ENCODE measurements at regions not wholly inside any gene's neighbourhood (a gene's known extent, or its start where the extent isn't known, plus 50 kb on each side); places are given as distances from the start of the nearest gene placed in this dataset.
"Not testable (repeated sequence)": the region's sequence is repeated elsewhere in the genome, so short reads cannot be mapped to it uniquely, and the experiment has no call there.

- H3K9ac ChIP-seq (ENCODE audit: low read length) = no peak overlapping the region
- H2BK15ac ChIP-seq (replicated peaks; ENCODE audit: low read depth) = no peak overlapping the region
- H3K79me1 ChIP-seq (ENCODE audit: low read length) = no peaks in the 10 kb centered on the region
- no peak overlapping the region for H3K23ac ChIP-seq (ENCODE audit: low read length)
- H2BK120ac ChIP-seq (ENCODE audit: low read depth, low read length) = no peak overlapping the region
- H3K18ac ChIP-seq (ENCODE audit: low read length) = no peak overlapping the region
- H3K27me3 ChIP-seq (ENCODE audit: insufficient read depth, low read length, poor library complexity) = no peaks in the 10 kb centered on the region
- DNase-seq = no peak
- no peak overlapping the region for H2AK5ac ChIP-seq (ENCODE audit: low read length)
- H4K8ac ChIP-seq (ENCODE audit: low read depth, low read length) = no peak overlapping the region
- H3K56ac ChIP-seq (ENCODE audit: low read length) = no peak overlapping the region
- H3K36me3 ChIP-seq (ENCODE audit: control insufficient read depth, insufficient read depth, low read length) = no peaks in the 10 kb centered on the region
- H3K4me2 ChIP-seq (ENCODE audit: low read length) = no peak overlapping the region
- no peak overlapping the region for H2BK5ac ChIP-seq (ENCODE audit: low read length)
- H3K4ac ChIP-seq (ENCODE audit: low read depth, low read length) = no peak overlapping the region
- no peaks in the 10 kb centered on the region for H3K4me1 ChIP-seq (ENCODE audit: control insufficient read depth, low read depth, low read length)
- no peaks in the 10 kb centered on the region for H3K79me2 ChIP-seq (ENCODE audit: control insufficient read depth, insufficient read depth, low read length)
- H4K5ac ChIP-seq (ENCODE audit: low read length) = no peak overlapping the region
- no CpG with 5 or more reads among the region's 6 CpGs for WGBS (ENCODE audit: extremely low coverage, insufficient coverage, low lambda C conversion rate)
- H3K4me3 ChIP-seq (ENCODE audit: low read length) = no peak overlapping the region
- no peak overlapping the region for H3K27ac ChIP-seq (ENCODE audit: low read depth, low read length)
Observed at GRCh38 chr6:166850677-166851076, 105.7 kb downstream of the RNASET2 start.

- H3K79me2 ChIP-seq (ENCODE audit: control insufficient read depth, insufficient read depth, low read length) = no peaks in the 10 kb centered on the region
- no peak overlapping the region for H3K4me2 ChIP-seq (ENCODE audit: low read length)
- no peaks in the 10 kb centered on the region for H3K27me3 ChIP-seq (ENCODE audit: insufficient read depth, low read length, poor library complexity)
- no peak overlapping the region for H4K8ac ChIP-seq (ENCODE audit: low read depth, low read length)
- H2BK5ac ChIP-seq (ENCODE audit: low read length) = no peak overlapping the region
- H3K4me3 ChIP-seq (ENCODE audit: low read length) = no peak overlapping the region
- no peak overlapping the region for H3K23ac ChIP-seq (ENCODE audit: low read length)
- H2BK120ac ChIP-seq (ENCODE audit: low read depth, low read length) = no peak overlapping the region
- H3K79me1 ChIP-seq (ENCODE audit: low read length) = no peaks in the 10 kb centered on the region
- no peaks in the 10 kb centered on the region for H3K36me3 ChIP-seq (ENCODE audit: control insufficient read depth, insufficient read depth, low read length)
- H3K18ac ChIP-seq (ENCODE audit: low read length) = no peak overlapping the region
- H3K9ac ChIP-seq (ENCODE audit: low read length) = no peak overlapping the region
- DNase-seq = no peak
- no peak overlapping the region for H2AK5ac ChIP-seq (ENCODE audit: low read length)
- no peaks in the 10 kb centered on the region for H3K4me1 ChIP-seq (ENCODE audit: control insufficient read depth, low read depth, low read length)
- WGBS (ENCODE audit: extremely low coverage, insufficient coverage, low lambda C conversion rate) = no CpG with 5 or more reads among the region's 15 CpGs
- no peak overlapping the region for H2BK15ac ChIP-seq (replicated peaks; ENCODE audit: low read depth)
- H3K4ac ChIP-seq (ENCODE audit: low read depth, low read length) = no peak overlapping the region
- H4K5ac ChIP-seq (ENCODE audit: low read length) = no peak overlapping the region
- H3K56ac ChIP-seq (ENCODE audit: low read length) = no peak overlapping the region
- H3K27ac ChIP-seq (ENCODE audit: low read depth, low read length) = no peak overlapping the region
Observed at GRCh38 chr6:166849749-166850183, 106.6 kb downstream of the RNASET2 start.

- H3K4me1 ChIP-seq (ENCODE audit: control insufficient read depth, low read depth, low read length) = no peaks in the 10 kb centered on the region
- DNase-seq = no peak
- H3K27me3 ChIP-seq (ENCODE audit: insufficient read depth, low read length, poor library complexity) = no peaks in the 10 kb centered on the region
- H2BK5ac ChIP-seq (ENCODE audit: low read length) = no peak overlapping the region
- no peak overlapping the region for H3K27ac ChIP-seq (ENCODE audit: low read depth, low read length)
- H3K4ac ChIP-seq (ENCODE audit: low read depth, low read length) = no peak overlapping the region
- no peak overlapping the region for H3K4me3 ChIP-seq (ENCODE audit: low read length)
- H3K9ac ChIP-seq (ENCODE audit: low read length) = no peak overlapping the region
- no peaks in the 10 kb centered on the region for H3K36me3 ChIP-seq (ENCODE audit: control insufficient read depth, insufficient read depth, low read length)
- H3K79me1 ChIP-seq (ENCODE audit: low read length) = no peaks in the 10 kb centered on the region
- no peak overlapping the region for H4K8ac ChIP-seq (ENCODE audit: low read depth, low read length)
- no CpG with 5 or more reads among the region's 20 CpGs for WGBS (ENCODE audit: extremely low coverage, insufficient coverage, low lambda C conversion rate)
- no peak overlapping the region for H3K4me2 ChIP-seq (ENCODE audit: low read length)
- H3K79me2 ChIP-seq (ENCODE audit: control insufficient read depth, insufficient read depth, low read length) = no peaks in the 10 kb centered on the region
- H2BK120ac ChIP-seq (ENCODE audit: low read depth, low read length) = no peak overlapping the region
- no peak overlapping the region for H3K18ac ChIP-seq (ENCODE audit: low read length)
- H2BK15ac ChIP-seq (replicated peaks; ENCODE audit: low read depth) = no peak overlapping the region
- no peak overlapping the region for H3K56ac ChIP-seq (ENCODE audit: low read length)
- H2AK5ac ChIP-seq (ENCODE audit: low read length) = no peak overlapping the region
- H4K5ac ChIP-seq (ENCODE audit: low read length) = no peak overlapping the region
- H3K23ac ChIP-seq (ENCODE audit: low read length) = no peak overlapping the region
Observed at GRCh38 chr6:166848979-166849748, 107.2 kb downstream of the RNASET2 start.

- H3K23ac ChIP-seq (ENCODE audit: low read length); H3K4me3 ChIP-seq (ENCODE audit: low read length); H3K18ac ChIP-seq (ENCODE audit: low read length); H3K79me2 ChIP-seq (ENCODE audit: control insufficient read depth, insufficient read depth, low read length); H3K36me3 ChIP-seq (ENCODE audit: control insufficient read depth, insufficient read depth, low read length); H3K4ac ChIP-seq (ENCODE audit: low read depth, low read length); H3K27me3 ChIP-seq (ENCODE audit: insufficient read depth, low read length, poor library complexity); H3K27ac ChIP-seq (ENCODE audit: low read depth, low read length); H2BK120ac ChIP-seq (ENCODE audit: low read depth, low read length); H2BK15ac ChIP-seq (replicated peaks; ENCODE audit: low read depth); H2BK5ac ChIP-seq (ENCODE audit: low read length); H3K4me2 ChIP-seq (ENCODE audit: low read length); DNase-seq; H2AK5ac ChIP-seq (ENCODE audit: low read length); H4K8ac ChIP-seq (ENCODE audit: low read depth, low read length); H4K5ac ChIP-seq (ENCODE audit: low read length); H3K9ac ChIP-seq (ENCODE audit: low read length); H3K79me1 ChIP-seq (ENCODE audit: low read length); H3K56ac ChIP-seq (ENCODE audit: low read length); H3K4me1 ChIP-seq (ENCODE audit: control insufficient read depth, low read depth, low read length): not testable (repeated sequence)
- no CpG with 5 or more reads among the region's 3 CpGs for WGBS (ENCODE audit: extremely low coverage, insufficient coverage, low lambda C conversion rate)
Observed at GRCh38 chr6:166846446-166847142, 109.8 kb downstream of the RNASET2 start.

DNA sequence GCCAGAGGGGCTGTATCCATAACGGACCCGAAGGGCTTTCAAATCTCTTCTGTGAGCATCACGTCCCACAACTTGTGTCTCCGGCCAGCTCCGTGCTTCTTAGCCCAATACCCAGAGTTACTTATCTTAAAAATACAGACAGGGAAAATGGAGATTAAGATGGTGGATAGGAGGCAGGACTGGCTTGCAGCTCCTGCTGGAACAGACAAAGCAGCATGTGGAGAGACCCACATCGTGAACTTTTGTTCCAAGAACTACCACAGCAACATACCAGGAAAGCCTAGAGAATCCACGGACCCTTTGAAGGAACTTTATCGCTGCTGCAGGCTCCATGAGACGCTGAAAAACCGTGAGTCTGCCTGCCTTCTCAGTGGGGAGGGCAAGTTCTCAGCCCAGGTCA is 113.7 kb downstream of the RNASET2 start:
- Histone ChIP-seq H3K23ac (ENCODE audit: low read length) (no peak overlapping the region), H3K4me3 (ENCODE audit: low read length) (no peak overlapping the region), H3K27me3 (ENCODE audit: insufficient read depth, low read length, poor library complexity) (no peaks in the 10 kb centered on the region), H3K27ac (ENCODE audit: low read depth, low read length) (no peak overlapping the region), H3K18ac (ENCODE audit: low read length) (no peak overlapping the region), H3K4ac (ENCODE audit: low read depth, low read length) (no peak overlapping the region), H3K36me3 (ENCODE audit: control insufficient read depth, insufficient read depth, low read length) (no peaks in the 10 kb centered on the region), H3K9ac (ENCODE audit: low read length) (no peak overlapping the region), H3K79me2 (ENCODE audit: control insufficient read depth, insufficient read depth, low read length) (no peaks in the 10 kb centered on the region), H2AK5ac (ENCODE audit: low read length) (no peak overlapping the region), H2BK5ac (ENCODE audit: low read length) (no peak overlapping the region), H2BK15ac (replicated peaks; ENCODE audit: low read depth) (no peak overlapping the region), H2BK120ac (ENCODE audit: low read depth, low read length) (no peak overlapping the region), H3K4me2 (ENCODE audit: low read length) (no peak overlapping the region), H4K5ac (ENCODE audit: low read length) (no peak overlapping the region), H3K4me1 (ENCODE audit: control insufficient read depth, low read depth, low read length) (no peaks in the 10 kb centered on the region), H3K56ac (ENCODE audit: low read length) (no peak overlapping the region), H3K79me1 (ENCODE audit: low read length) (no peaks in the 10 kb centered on the region), H4K8ac (ENCODE audit: low read depth, low read length) (no peak overlapping the region)
- WGBS (ENCODE audit: extremely low coverage, insufficient coverage, low lambda C conversion rate) = no CpG with 5 or more reads among the region's 10 CpGs
- no peak for DNase-seq
